ENCODE measurements at regions not wholly inside any gene's neighbourhood (a gene's known extent, or its start where the extent isn't known, plus 50 kb on each side); places are given as distances from the start of the nearest gene placed in this dataset.

- TF ChIP-seq EZH2 (IDR thresholded peaks at IDR 0.05; ENCODE audit: insufficient read depth, low read length) = no peak
- TF ChIP-seq CTCF (IDR thresholded peaks at IDR 0.05; ENCODE audit: insufficient read depth, low read depth, low read length) = no peak
- FAIRE-seq (no peak), DNase-seq (ENCODE audit: low read depth) (peak; percentile 58)
- H3K79me2 ChIP-seq (ENCODE audit: insufficient read depth, low read length) = no peaks in the 10 kb centered on the region
- Mint-ChIP-seq H3K4me3 (ENCODE audit: unreplicated experiment) (no peak overlapping the region), H3K27me3 (ENCODE audit: low read depth, unreplicated experiment) (peaks cover 6% of the 10 kb centered on the region), H3K4me1 (ENCODE audit: low read depth, unreplicated experiment) (peaks cover 46% of the 10 kb centered on the region), H3K36me3 (ENCODE audit: low read depth, unreplicated experiment) (no peaks in the 10 kb centered on the region), H3K9me3 (ENCODE audit: unreplicated experiment) (peaks cover 7% of the 10 kb centered on the region), H3K27ac (ENCODE audit: unreplicated experiment) (no peak overlapping the region)
- no peaks in the 10 kb centered on the region for H3K9me3 ChIP-seq (ENCODE audit: insufficient read depth, low read depth, low read length)
- H3K4me2 ChIP-seq (ENCODE audit: low read length) = no peak overlapping the region
- no peak overlapping the region for H3K27ac ChIP-seq (ENCODE audit: low read depth, low read length)
- no peaks in the 10 kb centered on the region for H4K20me1 ChIP-seq (ENCODE audit: insufficient read depth, low read length)
- no peaks in the 10 kb centered on the region for H3K36me3 ChIP-seq (ENCODE audit: insufficient read depth, low read length)
- no peak overlapping the region for H2AFZ ChIP-seq (ENCODE audit: low read depth, low read length)
- H3K4me1 ChIP-seq (ENCODE audit: insufficient read depth, low read length) = peaks cover 15% of the 10 kb centered on the region
- no peak overlapping the region for H3K9ac ChIP-seq (ENCODE audit: low read length)
- no peak overlapping the region for H3K4me3 ChIP-seq (ENCODE audit: insufficient read depth, low read depth, low read length)
- peaks cover 34% of the 10 kb centered on the region for H3K27me3 ChIP-seq (ENCODE audit: insufficient read depth, low read length)
Observed at GRCh38 chr9:108784998-108785397, 70.8 kb downstream of the ACTL7B start.

- Histone ChIP-seq H4K20me1 (ENCODE audit: insufficient read depth, low read length) (no peaks in the 10 kb centered on the region), H3K4me1 (ENCODE audit: insufficient read depth, low read length) (peaks cover 15% of the 10 kb centered on the region), H3K9me3 (ENCODE audit: insufficient read depth, low read depth, low read length) (no peaks in the 10 kb centered on the region), H3K27ac (ENCODE audit: low read depth, low read length) (no peak overlapping the region), H3K27me3 (ENCODE audit: insufficient read depth, low read length) (peaks cover 45% of the 10 kb centered on the region), H3K4me2 (ENCODE audit: low read length) (no peak overlapping the region), H3K36me3 (ENCODE audit: insufficient read depth, low read length) (no peaks in the 10 kb centered on the region), H3K79me2 (ENCODE audit: insufficient read depth, low read length) (no peaks in the 10 kb centered on the region), H2AFZ (ENCODE audit: low read depth, low read length) (no peak overlapping the region), H3K4me3 (ENCODE audit: insufficient read depth, low read depth, low read length) (no peak overlapping the region), H3K9ac (ENCODE audit: low read length) (no peak overlapping the region)
- TF ChIP-seq CTCF (IDR thresholded peaks at IDR 0.05; ENCODE audit: insufficient read depth, low read depth, low read length) = no peak
- no peak for TF ChIP-seq EZH2 (IDR thresholded peaks at IDR 0.05; ENCODE audit: insufficient read depth, low read length)
- DNase-seq (ENCODE audit: low read depth) (peak; percentile 12), FAIRE-seq (no peak)
- H3K36me3 Mint-ChIP-seq (ENCODE audit: low read depth, unreplicated experiment) = no peaks in the 10 kb centered on the region
- H3K27ac Mint-ChIP-seq (ENCODE audit: unreplicated experiment) = peak overlapping the region; percentile 36
- no peak overlapping the region for H3K4me3 Mint-ChIP-seq (ENCODE audit: unreplicated experiment)
- H3K27me3 Mint-ChIP-seq (ENCODE audit: low read depth, unreplicated experiment) = peaks cover 12% of the 10 kb centered on the region
- peaks cover 46% of the 10 kb centered on the region for H3K4me1 Mint-ChIP-seq (ENCODE audit: low read depth, unreplicated experiment)
- H3K9me3 Mint-ChIP-seq (ENCODE audit: unreplicated experiment) = peaks cover 2% of the 10 kb centered on the region
Observed at GRCh38 chr9:108783731-108784495, 71.9 kb downstream of the ACTL7B start.

GRCh38 chr9:108783326-108783725 is 72.5 kb downstream of the ACTL7B start:
- peaks cover 50% of the 10 kb centered on the region for H3K27me3 ChIP-seq (ENCODE audit: insufficient read depth, low read length)
- H3K79me2 ChIP-seq (ENCODE audit: insufficient read depth, low read length) = no peaks in the 10 kb centered on the region
- no peaks in the 10 kb centered on the region for H3K9me3 ChIP-seq (ENCODE audit: insufficient read depth, low read depth, low read length)
- H3K4me1 ChIP-seq (ENCODE audit: insufficient read depth, low read length) = peaks cover 15% of the 10 kb centered on the region
- H3K9me3 Mint-ChIP-seq (ENCODE audit: unreplicated experiment) = peaks cover 2% of the 10 kb centered on the region
- no peak overlapping the region for H3K27ac ChIP-seq (ENCODE audit: low read depth, low read length)
- H3K36me3 ChIP-seq (ENCODE audit: insufficient read depth, low read length) = no peaks in the 10 kb centered on the region
- no peaks in the 10 kb centered on the region for H3K36me3 Mint-ChIP-seq (ENCODE audit: low read depth, unreplicated experiment)
- H3K27me3 Mint-ChIP-seq (ENCODE audit: low read depth, unreplicated experiment) = peaks cover 18% of the 10 kb centered on the region
- no peak for FAIRE-seq
- no peak overlapping the region for H3K4me3 Mint-ChIP-seq (ENCODE audit: unreplicated experiment)
- no peak overlapping the region for H3K4me3 ChIP-seq (ENCODE audit: insufficient read depth, low read depth, low read length)
- no peak overlapping the region for H3K9ac ChIP-seq (ENCODE audit: low read length)
- peaks cover 46% of the 10 kb centered on the region for H3K4me1 Mint-ChIP-seq (ENCODE audit: low read depth, unreplicated experiment)
- no peak overlapping the region for H2AFZ ChIP-seq (ENCODE audit: low read depth, low read length)
- no peaks in the 10 kb centered on the region for H4K20me1 ChIP-seq (ENCODE audit: insufficient read depth, low read length)
- peak overlapping the region; percentile 16 for H3K27ac Mint-ChIP-seq (ENCODE audit: unreplicated experiment)
- DNase-seq (ENCODE audit: low read depth) = no peak
- TF ChIP-seq CTCF (IDR thresholded peaks at IDR 0.05; ENCODE audit: insufficient read depth, low read depth, low read length) = no peak
- no peak for TF ChIP-seq EZH2 (IDR thresholded peaks at IDR 0.05; ENCODE audit: insufficient read depth, low read length)
- no peak overlapping the region for H3K4me2 ChIP-seq (ENCODE audit: low read length)

Measured in astrocyte (in vitro differentiated cells and primary cell).